ENCODE measurements at regions not wholly inside any gene's neighbourhood (a gene's known extent, or its start where the extent isn't known, plus 50 kb on each side); places are given as distances from the start of the nearest gene placed in this dataset.

- TF ChIP-seq CTCF (conservative IDR thresholded peaks at IDR 0.05) (no peak), EZH2 (IDR thresholded peaks at IDR 0.05; ENCODE audit: low read depth) (no peak)
Measured at GRCh38 chr20:22322513-22322912, 261.9 kb downstream of the FOXA2 start.
